ENCODE measurements at regions not wholly inside any gene's neighbourhood (a gene's known extent, or its start where the extent isn't known, plus 50 kb on each side); places are given as distances from the start of the nearest gene placed in this dataset.

DNA sequence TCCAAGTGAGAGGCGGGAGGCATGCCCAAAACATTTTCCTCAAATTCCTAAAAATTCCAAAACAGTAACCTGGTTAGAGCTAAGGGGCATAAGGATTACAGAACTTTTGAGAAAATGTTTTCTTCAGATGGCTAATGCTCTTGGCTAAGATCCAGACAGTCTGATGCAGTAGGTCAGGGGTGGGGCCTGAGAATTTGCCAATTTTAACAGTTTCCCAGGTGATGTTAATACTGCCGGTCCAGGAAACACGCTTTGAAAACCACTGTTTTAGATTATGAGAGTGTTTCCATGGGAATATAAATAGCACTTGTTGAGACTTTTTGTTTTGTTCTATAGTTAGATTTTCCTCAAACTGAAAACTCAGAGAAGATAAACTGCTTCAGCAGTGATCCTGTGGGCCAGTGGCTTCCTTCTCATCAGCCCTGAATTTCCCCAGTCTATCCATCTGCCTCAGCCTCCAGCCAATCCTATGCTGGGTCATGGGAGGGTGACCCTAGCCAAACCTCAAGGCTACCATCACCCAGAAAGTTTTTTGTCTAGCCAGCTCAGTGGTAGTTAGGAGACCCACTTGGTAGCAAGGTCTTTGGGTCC lies 71.6 kb upstream of the ACP3 start:
- no peaks in the 10 kb centered on the region for H3K27me3 ChIP-seq (ENCODE audit: insufficient read depth, low read length)
- H3K4me1 ChIP-seq (ENCODE audit: control insufficient read depth in 1 of 2, insufficient read depth in 2 of 2, low read length in 2 of 2): no peaks in the 10 kb centered on the region
- H3K9me3 ChIP-seq (ENCODE audit: insufficient read depth, low read depth, low read length): no peaks in the 10 kb centered on the region
- no peak overlapping the region for H2AFZ ChIP-seq (ENCODE audit: insufficient read depth, low read length, poor library complexity)
- no peak overlapping the region for H3K4ac ChIP-seq (ENCODE audit: low read depth, low read length)
- no peak overlapping the region for H3K4me3 ChIP-seq (ENCODE audit: low read depth, low read length)
- H3K36me3 ChIP-seq (ENCODE audit: control insufficient read depth in 1 of 2, insufficient read depth in 2 of 2, low read length in 2 of 2): no peaks in the 10 kb centered on the region
- H3K23ac ChIP-seq (ENCODE audit: low read length): no peak overlapping the region
- DNase-seq: no peak
- H4K12ac ChIP-seq (ENCODE audit: low read depth, low read length): no peak overlapping the region
- no peak overlapping the region for H4K91ac ChIP-seq (ENCODE audit: low read depth, low read length)
- H3K79me2 ChIP-seq (ENCODE audit: control insufficient read depth, insufficient read depth, low read length, poor library complexity): no peaks in the 10 kb centered on the region
- WGBS (ENCODE audit: extremely low coverage, insufficient coverage, insufficient read length): no CpG with 5 or more reads among the region's 3 CpGs
- no peak overlapping the region for H2BK120ac ChIP-seq (ENCODE audit: insufficient read depth, low read length, poor library complexity)
- no peak overlapping the region for H3K9ac ChIP-seq (ENCODE audit: low read length)
- H3K4me2 ChIP-seq (ENCODE audit: low read length): no peak overlapping the region
- H2AK5ac ChIP-seq (ENCODE audit: low read length): no peak overlapping the region
- H3K27ac ChIP-seq (ENCODE audit: low read depth, low read length): no peak overlapping the region
- no peak overlapping the region for H4K8ac ChIP-seq (ENCODE audit: low read depth, low read length)
- no peak overlapping the region for H3K18ac ChIP-seq (ENCODE audit: low read length)
- H3K14ac ChIP-seq (ENCODE audit: low read length): no peak overlapping the region
- H3K79me1 ChIP-seq (ENCODE audit: low read length): no peaks in the 10 kb centered on the region
- no peak overlapping the region for H2BK5ac ChIP-seq (ENCODE audit: low read depth, low read length, poor library complexity)
- no peak overlapping the region for H2BK12ac ChIP-seq (ENCODE audit: low read length)

DNA sequence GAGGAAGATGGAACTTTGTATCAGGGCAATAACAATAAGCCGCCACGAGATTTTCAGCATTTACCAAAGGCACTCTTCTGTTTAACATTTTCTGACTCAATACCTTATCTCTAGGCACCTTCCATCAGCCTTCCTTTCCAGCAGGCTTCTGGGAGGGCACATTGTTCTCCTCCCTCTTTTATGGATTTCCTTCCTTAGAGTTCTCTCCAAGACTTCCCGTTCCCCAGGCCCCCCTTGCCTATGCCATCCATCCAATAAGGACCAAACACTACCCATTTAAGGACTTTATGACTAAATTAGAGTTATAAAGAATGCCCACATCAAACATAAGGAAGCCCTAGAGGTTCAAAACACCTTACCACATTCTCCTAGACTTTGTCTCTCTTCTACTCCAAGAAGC lies 71.0 kb upstream of the ACP3 start:
- no CpG with 5 or more reads among the region's 3 CpGs for WGBS (ENCODE audit: extremely low coverage, insufficient coverage, insufficient read length)
- Histone ChIP-seq H3K9ac (ENCODE audit: low read length) (no peak overlapping the region), H4K12ac (ENCODE audit: low read depth, low read length) (no peak overlapping the region), H3K18ac (ENCODE audit: low read length) (no peak overlapping the region), H2AFZ (ENCODE audit: insufficient read depth, low read length, poor library complexity) (no peak overlapping the region), H3K27me3 (ENCODE audit: insufficient read depth, low read length) (no peaks in the 10 kb centered on the region), H3K4me3 (ENCODE audit: low read depth, low read length) (no peak overlapping the region), H2AK5ac (ENCODE audit: low read length) (no peak overlapping the region), H3K36me3 (ENCODE audit: control insufficient read depth in 1 of 2, insufficient read depth in 2 of 2, low read length in 2 of 2) (no peaks in the 10 kb centered on the region), H2BK120ac (ENCODE audit: insufficient read depth, low read length, poor library complexity) (no peak overlapping the region), H3K4me1 (ENCODE audit: control insufficient read depth in 1 of 2, insufficient read depth in 2 of 2, low read length in 2 of 2) (no peaks in the 10 kb centered on the region), H3K79me2 (ENCODE audit: control insufficient read depth, insufficient read depth, low read length, poor library complexity) (no peaks in the 10 kb centered on the region), H3K23ac (ENCODE audit: low read length) (no peak overlapping the region), H3K14ac (ENCODE audit: low read length) (no peak overlapping the region), H2BK12ac (ENCODE audit: low read length) (no peak overlapping the region), H4K8ac (ENCODE audit: low read depth, low read length) (no peak overlapping the region), H3K4me2 (ENCODE audit: low read length) (no peak overlapping the region), H2BK5ac (ENCODE audit: low read depth, low read length, poor library complexity) (no peak overlapping the region), H3K4ac (ENCODE audit: low read depth, low read length) (no peak overlapping the region), H3K79me1 (ENCODE audit: low read length) (no peaks in the 10 kb centered on the region), H4K91ac (ENCODE audit: low read depth, low read length) (no peak overlapping the region), H3K27ac (ENCODE audit: low read depth, low read length) (no peak overlapping the region), H3K9me3 (ENCODE audit: insufficient read depth, low read depth, low read length) (no peaks in the 10 kb centered on the region)
- DNase-seq: no peak

DNA sequence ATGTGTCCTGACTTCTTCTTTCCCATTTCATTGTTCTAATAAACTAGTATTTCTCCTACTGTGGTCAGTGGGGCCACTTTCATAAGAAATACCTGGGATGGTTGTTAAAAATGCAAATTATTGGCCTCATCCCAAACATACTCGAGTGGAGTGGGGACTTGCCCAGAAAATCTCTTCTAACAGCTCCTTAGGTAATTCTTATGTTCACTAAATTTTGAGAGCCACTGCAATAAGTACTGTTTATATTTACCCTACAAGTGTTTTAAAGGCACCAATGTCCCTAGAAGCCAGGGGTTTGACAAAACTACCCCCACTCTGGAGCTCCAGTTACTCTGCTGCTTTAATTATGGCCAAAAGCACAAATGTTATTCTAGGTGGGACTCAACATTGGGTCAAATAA lies 70.0 kb upstream of the ACP3 start:
- no peak overlapping the region for H2BK5ac ChIP-seq (ENCODE audit: low read depth, low read length, poor library complexity)
- no peaks in the 10 kb centered on the region for H3K27me3 ChIP-seq (ENCODE audit: insufficient read depth, low read length)
- no peaks in the 10 kb centered on the region for H3K36me3 ChIP-seq (ENCODE audit: control insufficient read depth in 1 of 2, insufficient read depth in 2 of 2, low read length in 2 of 2)
- no peak overlapping the region for H3K9ac ChIP-seq (ENCODE audit: low read length)
- H2AK5ac ChIP-seq (ENCODE audit: low read length): no peak overlapping the region
- H3K79me1 ChIP-seq (ENCODE audit: low read length): no peaks in the 10 kb centered on the region
- H3K18ac ChIP-seq (ENCODE audit: low read length): no peak overlapping the region
- H3K9me3 ChIP-seq (ENCODE audit: insufficient read depth, low read depth, low read length): no peaks in the 10 kb centered on the region
- no CpG with 5 or more reads among the region's 1 CpG for WGBS (ENCODE audit: extremely low coverage, insufficient coverage, insufficient read length)
- H3K23ac ChIP-seq (ENCODE audit: low read length): no peak overlapping the region
- H2AFZ ChIP-seq (ENCODE audit: insufficient read depth, low read length, poor library complexity): no peak overlapping the region
- H3K4ac ChIP-seq (ENCODE audit: low read depth, low read length): no peak overlapping the region
- no peak overlapping the region for H3K4me2 ChIP-seq (ENCODE audit: low read length)
- no peaks in the 10 kb centered on the region for H3K79me2 ChIP-seq (ENCODE audit: control insufficient read depth, insufficient read depth, low read length, poor library complexity)
- H3K4me3 ChIP-seq (ENCODE audit: low read depth, low read length): no peak overlapping the region
- H2BK120ac ChIP-seq (ENCODE audit: insufficient read depth, low read length, poor library complexity): no peak overlapping the region
- H4K91ac ChIP-seq (ENCODE audit: low read depth, low read length): no peak overlapping the region
- H3K14ac ChIP-seq (ENCODE audit: low read length): no peak overlapping the region
- no peaks in the 10 kb centered on the region for H3K4me1 ChIP-seq (ENCODE audit: control insufficient read depth in 1 of 2, insufficient read depth in 2 of 2, low read length in 2 of 2)
- no peak overlapping the region for H2BK12ac ChIP-seq (ENCODE audit: low read length)
- H3K27ac ChIP-seq (ENCODE audit: low read depth, low read length): no peak overlapping the region
- DNase-seq: no peak
- H4K12ac ChIP-seq (ENCODE audit: low read depth, low read length): no peak overlapping the region
- H4K8ac ChIP-seq (ENCODE audit: low read depth, low read length): no peak overlapping the region

DNA sequence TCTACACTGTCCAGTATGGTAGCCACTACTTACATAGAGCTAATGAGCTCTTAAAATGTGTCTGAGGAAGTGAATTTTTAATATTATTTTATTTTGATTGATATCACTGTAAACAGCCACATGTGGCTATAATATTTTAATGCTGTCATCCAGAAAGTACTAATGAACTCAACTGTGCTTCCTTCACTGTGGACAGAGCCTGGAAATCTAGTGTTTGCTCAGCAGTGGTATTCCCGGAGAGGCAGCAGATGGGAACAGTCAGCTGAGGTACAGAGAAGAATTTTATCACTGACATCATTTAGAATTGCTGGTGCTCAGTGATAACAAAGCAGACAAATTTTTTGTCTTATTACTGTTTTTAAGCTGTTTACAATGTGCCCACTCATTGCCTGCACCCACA lies 68.7 kb upstream of the ACP3 start:
- Histone ChIP-seq H2AFZ (ENCODE audit: insufficient read depth, low read length, poor library complexity) (no peak overlapping the region), H3K14ac (ENCODE audit: low read length) (no peak overlapping the region), H3K4me1 (ENCODE audit: control insufficient read depth in 1 of 2, insufficient read depth in 2 of 2, low read length in 2 of 2) (no peaks in the 10 kb centered on the region), H3K23ac (ENCODE audit: low read length) (no peak overlapping the region), H3K27ac (ENCODE audit: low read depth, low read length) (no peak overlapping the region), H3K18ac (ENCODE audit: low read length) (no peak overlapping the region), H3K79me1 (ENCODE audit: low read length) (no peaks in the 10 kb centered on the region), H2BK5ac (ENCODE audit: low read depth, low read length, poor library complexity) (no peak overlapping the region), H3K4me2 (ENCODE audit: low read length) (no peak overlapping the region), H3K9ac (ENCODE audit: low read length) (no peak overlapping the region), H3K9me3 (ENCODE audit: insufficient read depth, low read depth, low read length) (no peaks in the 10 kb centered on the region), H4K8ac (ENCODE audit: low read depth, low read length) (no peak overlapping the region), H2BK12ac (ENCODE audit: low read length) (no peak overlapping the region), H3K4me3 (ENCODE audit: low read depth, low read length) (no peak overlapping the region), H3K4ac (ENCODE audit: low read depth, low read length) (no peak overlapping the region), H3K27me3 (ENCODE audit: insufficient read depth, low read length) (no peaks in the 10 kb centered on the region), H3K36me3 (ENCODE audit: control insufficient read depth in 1 of 2, insufficient read depth in 2 of 2, low read length in 2 of 2) (no peaks in the 10 kb centered on the region), H2BK120ac (ENCODE audit: insufficient read depth, low read length, poor library complexity) (no peak overlapping the region), H3K79me2 (ENCODE audit: control insufficient read depth, insufficient read depth, low read length, poor library complexity) (no peaks in the 10 kb centered on the region), H2AK5ac (ENCODE audit: low read length) (no peak overlapping the region), H4K91ac (ENCODE audit: low read depth, low read length) (no peak overlapping the region), H4K12ac (ENCODE audit: low read depth, low read length) (no peak overlapping the region)
- no peak for DNase-seq
- no CpG with 5 or more reads among the region's 1 CpG for WGBS (ENCODE audit: extremely low coverage, insufficient coverage, insufficient read length)

All from trophoblast cell (in vitro differentiated cells and primary cell).